GF-D8 (cell line): ENCODE measurements at regions not wholly inside any gene's neighbourhood (a gene's known extent, or its start where the extent isn't known, plus 50 kb on each side); places are given as distances from the start of the nearest gene placed in this dataset.

Experiments used
- DNase-seq: peaks from one replicate; lab custom pipeline; 2025; lab: John Stamatoyannopoulos, UW

- DNase-seq = no peak
These were observed 369.2 kb upstream of the LCORL start for GRCh38 chr4:18390655-18391353.

DNA sequence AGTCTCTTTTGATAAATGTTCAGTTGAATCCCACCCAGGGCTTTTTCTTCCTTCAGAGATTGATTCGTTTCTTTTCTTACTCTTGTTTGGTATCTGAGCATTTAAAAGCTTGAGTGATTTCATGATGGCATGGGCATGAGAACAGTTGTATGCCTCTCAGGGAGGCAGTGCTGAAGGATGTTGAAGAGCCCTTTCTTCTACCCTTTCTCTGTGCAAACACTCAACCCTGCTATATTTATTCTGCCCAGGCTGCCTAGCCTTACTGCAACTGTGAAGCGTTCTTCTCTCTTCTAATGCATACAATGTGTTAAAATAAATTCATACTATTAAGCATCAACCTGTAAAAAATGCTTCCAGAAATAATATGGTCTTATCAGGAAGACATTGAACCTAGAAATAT is 367.6 kb upstream of the LCORL start:
- DNase-seq = no peak

DNA sequence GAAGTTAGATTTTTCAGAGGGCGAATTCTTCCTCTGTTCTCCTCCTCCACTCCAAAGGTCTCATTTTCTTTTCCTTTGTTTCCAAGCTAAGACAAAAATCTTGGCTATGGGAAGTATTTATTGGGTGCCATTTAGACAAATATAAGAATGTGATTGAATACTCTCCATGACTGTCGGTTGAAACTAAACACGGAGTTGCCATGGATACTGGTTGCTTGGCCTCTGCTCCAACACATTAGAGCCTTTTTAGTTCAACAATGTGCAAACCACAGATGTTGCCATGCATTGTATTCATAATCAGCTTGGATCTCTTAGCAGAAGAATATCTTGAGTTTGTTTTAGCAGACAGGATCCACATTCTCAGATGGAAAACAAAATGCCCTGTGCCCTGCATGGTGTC is 366.5 kb upstream of the LCORL start:
- DNase-seq = no peak

- DNase-seq = no peak
These were observed 359.6 kb upstream of the LCORL start for GRCh38 chr4:18381186-18381585.

DNA sequence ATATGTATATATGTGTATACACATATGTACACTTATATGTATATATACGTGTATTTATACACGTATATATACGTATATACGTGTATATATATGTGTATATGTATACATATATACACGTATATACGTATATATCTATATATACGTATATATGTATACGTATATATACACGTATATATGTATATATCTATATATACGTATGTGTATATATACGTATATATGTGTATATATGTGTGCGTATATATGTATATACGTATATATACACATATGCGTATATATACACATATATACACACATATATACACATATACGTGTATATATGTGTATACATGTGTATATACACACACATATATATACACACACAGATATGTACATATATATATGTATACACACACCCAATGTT is 348.0 kb upstream of the LCORL start:
- DNase-seq = no peak

DNA sequence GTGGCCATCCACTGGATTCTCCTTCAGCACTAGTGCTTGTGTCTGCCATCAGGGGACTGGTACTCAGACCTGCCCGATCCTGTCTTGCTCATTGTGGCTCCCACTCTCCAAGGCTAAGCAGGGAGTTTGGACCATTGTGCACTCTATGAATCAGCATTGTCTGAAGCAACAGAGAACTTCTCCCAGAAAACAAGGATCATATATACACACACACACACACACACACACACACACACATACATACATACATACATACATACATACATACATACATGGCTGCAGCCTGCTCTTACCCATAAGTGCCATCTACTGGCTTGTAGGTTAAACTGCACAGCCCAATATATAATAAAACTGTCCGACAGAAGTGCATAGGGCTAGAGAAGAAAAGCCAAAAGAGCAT is 345.3 kb upstream of the LCORL start:
- DNase-seq = no peak

- no peak for DNase-seq
These were observed 344.6 kb upstream of the LCORL start for GRCh38 chr4:18366136-18366535.

DNA sequence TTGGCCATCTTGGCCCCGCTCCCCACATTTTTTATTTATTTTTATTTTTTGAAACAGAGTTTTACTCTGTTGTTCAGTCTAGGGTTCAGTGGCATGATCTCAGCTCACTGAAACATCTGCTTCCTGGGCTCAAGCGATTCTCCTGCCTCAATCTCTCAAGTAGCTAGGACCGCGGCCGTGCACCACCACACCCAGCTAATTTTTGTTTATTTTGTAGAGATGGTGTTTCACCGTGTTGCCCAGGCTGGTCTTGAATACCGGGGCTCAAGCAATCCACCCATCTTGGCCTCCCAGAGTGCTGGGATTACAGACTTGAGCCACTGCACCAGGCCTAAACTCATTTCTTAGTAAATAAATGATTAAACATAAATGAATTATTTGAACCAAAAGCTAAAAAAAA is 322.0 kb upstream of the LCORL start:
- no peak for DNase-seq

DNA sequence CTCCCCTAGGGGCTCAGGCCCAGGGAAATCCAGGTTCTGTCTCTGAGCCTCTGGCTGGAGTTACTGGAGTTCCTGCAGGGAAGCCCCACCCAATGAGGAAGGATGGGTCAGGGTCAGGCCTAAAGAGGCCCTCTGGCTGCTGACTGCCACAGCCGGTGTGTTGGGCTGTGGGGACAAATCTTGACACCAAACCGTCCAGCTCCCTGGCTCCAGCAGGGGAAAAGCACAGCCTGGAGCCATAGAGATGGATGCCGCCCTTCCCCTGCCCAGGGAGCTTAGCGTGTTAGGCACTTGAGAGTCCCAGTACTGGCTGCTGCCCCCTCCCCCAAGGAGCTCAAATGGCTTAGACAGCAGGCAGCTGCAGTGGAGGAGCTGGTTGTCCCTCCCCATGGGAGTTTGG is 321.3 kb upstream of the LCORL start:
- DNase-seq = no peak

- no peak for DNase-seq
These were observed 300.5 kb upstream of the LCORL start for GRCh38 chr4:18321956-18322530.

GRCh38 chr4:18319431-18319830 is 297.9 kb upstream of the LCORL start:
- no peak for DNase-seq

- no peak for DNase-seq
These were observed 297.3 kb upstream of the LCORL start for GRCh38 chr4:18318682-18319388.

- DNase-seq = no peak
These were observed 293.2 kb upstream of the LCORL start for GRCh38 chr4:18314731-18315130.

DNA sequence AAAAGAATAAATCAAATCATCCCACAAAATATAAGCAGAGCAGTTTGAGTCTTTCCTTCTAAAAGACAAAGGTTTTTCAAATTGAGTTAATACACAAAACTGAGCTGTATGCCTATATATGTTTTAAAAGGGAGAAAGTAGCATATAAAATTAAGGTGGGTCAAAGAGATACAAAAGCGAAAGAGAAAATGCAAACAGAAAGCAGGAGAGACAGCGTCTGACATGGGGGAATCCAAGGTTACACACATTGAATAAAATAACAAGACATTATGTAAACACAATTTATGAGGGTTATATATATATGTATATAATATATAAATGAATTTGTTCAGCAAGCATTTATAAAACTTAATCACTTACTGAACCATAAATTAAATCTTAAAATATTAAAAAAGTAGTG is 276.1 kb upstream of the LCORL start:
- no peak for DNase-seq

GRCh38 chr4:18296411-18296810 is 274.9 kb upstream of the LCORL start:
- DNase-seq = no peak

GRCh38 chr4:18294846-18295245 is 273.3 kb upstream of the LCORL start:
- DNase-seq = no peak

- DNase-seq = no peak
These were observed 272.5 kb upstream of the LCORL start for GRCh38 chr4:18294021-18294420.

GRCh38 chr4:18292411-18292810 is 270.9 kb upstream of the LCORL start:
- DNase-seq = no peak

DNA sequence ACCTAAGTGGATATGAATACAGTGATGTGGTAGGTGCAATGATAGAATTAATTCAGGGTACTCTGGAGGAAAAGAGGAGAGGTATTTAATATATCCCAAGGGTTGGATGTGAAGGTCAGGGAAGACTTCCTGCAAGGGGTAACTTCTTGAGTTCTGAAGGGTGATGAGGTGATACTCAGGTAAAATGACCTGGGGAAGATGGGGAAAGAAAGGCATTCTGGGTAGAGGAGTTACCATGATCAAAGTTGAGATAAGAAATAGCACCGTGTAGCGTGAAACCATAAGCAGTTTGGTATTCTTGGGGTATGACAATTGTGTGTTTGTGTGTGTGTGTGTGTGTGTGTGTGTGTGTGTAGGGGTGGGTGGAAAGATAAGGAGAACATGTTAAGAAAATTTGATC is 270.4 kb upstream of the LCORL start:
- no peak for DNase-seq

DNA sequence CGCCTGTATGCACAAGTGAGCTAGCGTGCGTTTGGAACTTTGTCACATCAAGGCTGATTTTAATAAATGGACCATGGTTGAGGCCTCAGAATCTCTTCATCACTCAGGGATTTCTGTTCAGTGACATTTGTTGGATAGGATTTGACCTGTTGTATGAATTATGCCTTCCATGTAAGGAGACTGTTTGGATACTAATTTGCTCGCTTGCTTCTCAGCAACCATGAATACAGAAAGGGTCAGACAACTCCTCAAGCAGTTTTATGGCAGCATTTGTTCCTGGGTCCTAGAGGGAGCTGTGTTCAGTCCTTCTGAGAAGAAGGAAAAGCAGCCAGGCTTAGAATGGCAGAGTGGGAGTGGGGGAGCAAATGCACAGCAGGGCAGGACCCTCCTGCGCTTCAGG is 269.7 kb upstream of the LCORL start:
- DNase-seq = no peak

- no peak for DNase-seq
These were observed 263.8 kb upstream of the LCORL start for GRCh38 chr4:18285357-18285756.

- DNase-seq = no peak
These were observed 256.7 kb upstream of the LCORL start for GRCh38 chr4:18278244-18278643.

DNA sequence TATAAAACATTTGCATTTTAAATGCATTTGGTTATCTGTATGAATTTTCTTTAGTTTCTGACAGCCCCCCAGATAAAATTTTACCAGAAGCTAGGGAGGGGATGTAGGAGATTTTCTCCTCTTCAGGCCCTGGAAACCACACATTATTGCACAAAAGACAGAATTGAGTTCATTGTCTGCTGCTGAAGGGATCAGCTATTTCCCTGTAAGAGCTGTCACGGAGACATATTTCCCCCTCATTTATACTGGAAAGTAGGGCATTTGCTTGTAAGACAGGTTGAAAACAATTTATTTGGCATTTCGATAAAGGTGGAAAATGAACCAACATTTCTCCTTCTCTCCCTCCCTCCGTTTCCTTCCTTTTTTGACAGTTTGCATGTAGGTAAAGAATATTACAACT is 241.3 kb upstream of the LCORL start:
- no peak for DNase-seq

GRCh38 chr4:18252052-18252451 is 230.5 kb upstream of the LCORL start:
- no peak for DNase-seq
